Esophagus muscularis mucosa (tissue), 4 donors: ENCODE measurements at regions not wholly inside any gene's neighbourhood (a gene's known extent, or its start where the extent isn't known, plus 50 kb on each side); places are given as distances from the start of the nearest gene placed in this dataset.

Experiments used
- EP300 ChIP-seq: sonication (generic); formaldehyde crosslinking; IDR thresholded peaks from one replicate; pipeline ENCODE4 v1.6.1; 2017; ENCODE audit warnings: antibody characterized with exemption
- POLR2A ChIP-seq: fragments of 450-650 bp; IDR thresholded peaks from one replicate; pipeline ENCODE4 v1.6.1; 2017; ENCODE audit warnings: antibody characterized with exemption, moderate library complexity, mild to moderate bottlenecking, low read depth
- POLR2AphosphoS5 ChIP-seq, 2 donors: sonication (generic); formaldehyde crosslinking; IDR thresholded peaks; one replicate each; pipeline ENCODE4 v1.6.1; 2017; ENCODE audit warnings: antibody characterized with exemption in 2 of 2
- TF ChIP-seq, protein P1 (sequence below), 3 experiments: fragments of 200-600 bp in 2 of 3; fragments of 450-650 bp in 1 of 3; sonication (generic) in 2 of 3; IDR thresholded peaks; one replicate each; pipeline ENCODE4 v1.5.1; 2017 to 2019; ENCODE audit warnings: antibody characterized with exemption in 3 of 3, mild to moderate bottlenecking in 2 of 3, moderate library complexity in 1 of 3

DNA sequence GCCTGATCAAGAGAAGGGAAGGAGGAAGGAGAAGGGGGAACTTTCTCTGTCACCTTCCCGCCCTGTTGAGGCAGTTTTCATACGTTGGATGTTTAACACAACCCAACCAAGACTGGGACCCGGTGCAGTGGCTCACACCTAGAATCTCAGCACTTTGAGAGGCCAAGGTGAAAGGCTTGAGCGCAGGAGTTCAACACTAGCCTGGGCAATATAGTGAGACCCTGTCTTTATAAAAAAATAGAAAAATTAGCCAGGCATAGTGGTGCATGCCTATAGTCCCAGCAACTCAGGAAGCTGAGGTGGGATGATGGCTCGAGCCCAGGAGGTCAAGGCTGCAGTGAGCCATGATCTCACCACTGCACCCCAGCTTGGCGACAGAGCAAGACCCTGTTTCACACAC lies 59.4 kb upstream of the PEG3 start:
- no peak for TF ChIP-seq POLR2A
- TF ChIP-seq, protein P1, sequence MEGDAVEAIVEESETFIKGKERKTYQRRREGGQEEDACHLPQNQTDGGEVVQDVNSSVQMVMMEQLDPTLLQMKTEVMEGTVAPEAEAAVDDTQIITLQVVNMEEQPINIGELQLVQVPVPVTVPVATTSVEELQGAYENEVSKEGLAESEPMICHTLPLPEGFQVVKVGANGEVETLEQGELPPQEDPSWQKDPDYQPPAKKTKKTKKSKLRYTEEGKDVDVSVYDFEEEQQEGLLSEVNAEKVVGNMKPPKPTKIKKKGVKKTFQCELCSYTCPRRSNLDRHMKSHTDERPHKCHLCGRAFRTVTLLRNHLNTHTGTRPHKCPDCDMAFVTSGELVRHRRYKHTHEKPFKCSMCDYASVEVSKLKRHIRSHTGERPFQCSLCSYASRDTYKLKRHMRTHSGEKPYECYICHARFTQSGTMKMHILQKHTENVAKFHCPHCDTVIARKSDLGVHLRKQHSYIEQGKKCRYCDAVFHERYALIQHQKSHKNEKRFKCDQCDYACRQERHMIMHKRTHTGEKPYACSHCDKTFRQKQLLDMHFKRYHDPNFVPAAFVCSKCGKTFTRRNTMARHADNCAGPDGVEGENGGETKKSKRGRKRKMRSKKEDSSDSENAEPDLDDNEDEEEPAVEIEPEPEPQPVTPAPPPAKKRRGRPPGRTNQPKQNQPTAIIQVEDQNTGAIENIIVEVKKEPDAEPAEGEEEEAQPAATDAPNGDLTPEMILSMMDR (IDR thresholded peaks at IDR 0.05): no peak
- no peak for TF ChIP-seq EP300
- no peak for TF ChIP-seq POLR2AphosphoS5 (IDR thresholded peaks at IDR 0.05)
